HG02610 (cell line): ENCODE measurements at regions not wholly inside any gene's neighbourhood (a gene's known extent, or its start where the extent isn't known, plus 50 kb on each side); places are given as distances from the start of the nearest gene placed in this dataset.

Experiments used
- ATAC-seq: cut with Tn5 transposase; IDR thresholded peaks from one replicate; pipeline ENCODE4 v1.9.1; 2021; ENCODE audit warnings: mild to moderate bottlenecking, moderate library complexity; ENCODE audit not compliant: unreplicated experiment

DNA sequence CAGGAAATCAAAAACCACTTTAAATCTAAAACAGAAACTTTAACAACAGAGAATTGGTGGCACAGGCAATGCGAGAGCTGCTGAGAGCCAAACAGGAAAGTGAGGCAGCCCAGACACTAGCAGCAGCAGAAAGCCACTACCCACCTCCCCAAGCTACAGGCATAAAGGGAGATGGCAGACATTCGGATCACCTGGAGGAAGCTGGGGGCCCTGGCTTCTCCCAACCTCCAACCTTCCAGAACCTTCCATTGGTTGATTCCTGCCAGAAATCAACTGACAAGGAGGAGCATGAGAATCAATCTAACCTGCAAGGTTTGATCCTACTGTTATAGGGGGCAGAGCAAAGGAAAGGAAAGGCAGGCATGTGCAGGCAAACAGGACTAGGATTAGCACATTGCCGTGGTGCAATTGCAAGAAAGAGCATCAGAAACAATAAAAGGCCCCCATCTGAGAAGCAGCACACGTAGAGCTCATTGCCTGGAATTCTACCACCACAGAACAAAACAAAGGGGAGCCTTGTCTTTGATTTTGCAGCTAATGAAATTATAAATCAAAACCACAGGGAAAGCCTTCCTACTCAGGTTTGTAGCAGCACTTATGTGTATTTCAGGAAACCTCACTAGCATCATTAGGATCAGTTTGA, 427.3 kb upstream of the RASGEF1B start:
- ATAC-seq, result no peak

DNA sequence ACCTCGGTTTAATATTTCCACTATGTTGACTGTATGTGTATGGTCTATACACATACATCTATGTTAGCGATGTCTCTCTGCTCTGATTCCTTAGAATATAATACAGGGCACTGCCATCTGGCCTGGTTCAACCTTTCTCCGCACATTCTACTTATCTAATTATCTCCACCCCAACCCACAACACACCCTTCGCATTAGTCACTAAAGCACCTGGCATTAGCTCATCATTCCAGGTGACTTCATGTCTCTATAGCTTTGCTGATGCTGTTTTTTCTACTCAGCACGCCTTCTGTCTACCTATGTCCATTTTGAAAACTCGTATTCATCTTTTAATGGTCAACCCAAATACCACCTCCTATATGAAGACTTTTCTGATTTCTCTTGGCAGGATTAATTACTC, 425.2 kb upstream of the RASGEF1B start:
- no peak for ATAC-seq

DNA sequence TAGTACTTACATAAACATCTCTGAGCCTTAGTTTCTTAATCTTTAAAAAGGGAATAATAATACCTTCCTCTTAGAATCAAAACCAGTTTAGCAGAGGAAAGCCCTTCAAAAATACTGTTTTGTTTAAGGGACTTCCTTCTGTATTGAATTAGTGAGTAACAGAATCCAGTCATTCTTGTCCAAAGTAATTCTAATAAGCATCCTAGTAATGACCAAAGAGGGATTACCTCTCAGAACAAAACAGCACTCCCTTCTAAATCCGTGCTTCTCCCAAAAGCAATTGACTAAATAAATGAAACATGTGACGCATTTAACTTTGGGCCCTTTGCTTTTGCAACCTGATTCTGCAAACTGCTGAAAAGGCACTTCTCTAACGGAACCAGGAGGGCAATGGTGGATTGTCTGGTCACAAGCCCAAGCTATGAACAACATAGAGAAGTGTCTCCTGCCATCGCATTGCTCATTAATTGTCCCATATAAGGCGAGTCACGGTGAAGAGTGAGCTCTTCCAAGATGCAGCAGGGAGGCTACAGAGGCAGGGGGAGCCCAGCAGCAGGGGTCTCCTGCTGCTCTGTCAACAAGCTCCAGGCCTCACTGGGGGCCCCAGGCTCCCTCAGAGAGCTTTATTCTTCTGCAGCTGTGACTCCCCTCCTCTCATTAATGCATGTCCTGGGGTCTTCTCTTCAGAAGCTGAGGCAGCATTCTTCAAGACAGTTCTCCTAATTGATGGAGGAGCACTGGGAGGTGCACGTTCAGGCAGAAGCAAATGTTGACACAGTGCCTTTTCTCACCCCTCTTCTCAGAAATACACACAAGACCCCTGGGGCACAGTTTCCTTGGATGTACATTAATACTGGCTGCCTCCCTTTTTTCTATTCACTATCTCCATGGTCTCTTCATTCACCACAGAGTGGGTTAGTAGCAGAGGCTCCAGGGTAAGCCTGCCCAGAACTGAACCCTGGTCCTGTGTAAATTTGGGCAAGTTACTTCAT, 419.6 kb upstream of the RASGEF1B start:
- no peak for ATAC-seq

- ATAC-seq, result no peak
Measured at GRCh38 chr4:81884986-81885385, 413.3 kb upstream of the RASGEF1B start.

GRCh38 chr4:81883530-81884450, 412.1 kb upstream of the RASGEF1B start:
- no peak for ATAC-seq

- ATAC-seq, result no peak
Measured at GRCh38 chr4:81883004-81883403, 411.3 kb upstream of the RASGEF1B start.

GRCh38 chr4:81881855-81882621, 410.3 kb upstream of the RASGEF1B start:
- ATAC-seq, result no peak

DNA sequence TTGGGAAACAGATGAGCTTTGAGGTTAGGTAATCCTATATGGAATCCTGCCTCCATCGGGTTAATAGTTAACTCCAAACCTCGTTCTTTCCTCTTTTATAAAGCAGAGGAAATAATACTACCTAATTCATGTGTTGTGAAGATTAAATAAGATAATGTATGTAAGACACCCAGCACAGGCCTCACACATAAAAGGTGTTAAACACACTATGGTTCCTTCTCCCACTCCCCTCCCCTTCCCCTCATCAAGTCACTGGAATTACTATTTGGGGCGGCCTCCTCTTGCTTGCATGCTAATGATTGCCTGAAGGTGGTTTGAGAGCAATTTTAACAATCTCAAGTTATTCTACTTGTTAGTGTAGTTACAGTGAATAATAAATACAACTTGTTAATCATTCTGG, 404.4 kb upstream of the RASGEF1B start:
- ATAC-seq, result no peak

DNA sequence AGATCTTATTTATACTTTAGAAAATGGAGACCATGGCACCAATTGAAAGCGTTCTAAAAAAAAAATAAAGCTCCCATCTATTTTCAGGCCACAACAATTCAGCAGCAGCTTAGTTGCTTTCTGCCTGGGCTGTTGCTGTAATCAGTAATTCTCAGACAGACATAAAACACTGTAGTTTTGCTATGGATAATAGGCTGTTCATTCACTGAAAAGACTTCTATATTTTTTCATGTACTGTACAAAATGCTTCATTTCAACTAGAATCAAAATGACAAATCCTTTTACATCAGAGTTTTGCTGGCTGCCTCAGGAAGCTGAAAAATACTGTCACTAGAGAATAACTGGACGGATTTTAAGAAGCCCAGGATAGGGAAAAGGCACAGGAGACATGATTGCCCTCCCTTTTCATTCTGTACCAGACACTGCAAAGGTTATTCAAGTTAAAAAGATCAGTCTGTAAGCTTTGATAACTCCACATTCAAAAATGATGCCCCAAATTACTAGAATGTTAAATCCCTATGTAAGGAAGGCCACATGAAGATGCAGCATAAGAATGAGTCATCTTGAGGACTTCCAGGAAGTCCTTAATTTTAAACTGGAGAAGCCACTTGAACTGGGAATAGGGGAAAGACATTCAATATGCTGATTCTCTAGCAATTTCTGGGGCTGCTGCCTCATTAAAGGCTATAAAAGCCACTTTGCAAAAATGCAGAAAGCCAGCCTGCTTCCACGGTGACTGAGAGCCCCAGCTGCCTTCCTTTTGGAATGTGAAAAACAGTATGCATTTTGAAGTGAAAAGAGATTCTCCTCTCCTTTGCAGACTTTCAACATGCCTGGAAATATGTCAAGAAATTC, 403.2 kb upstream of the RASGEF1B start:
- no peak for ATAC-seq

DNA sequence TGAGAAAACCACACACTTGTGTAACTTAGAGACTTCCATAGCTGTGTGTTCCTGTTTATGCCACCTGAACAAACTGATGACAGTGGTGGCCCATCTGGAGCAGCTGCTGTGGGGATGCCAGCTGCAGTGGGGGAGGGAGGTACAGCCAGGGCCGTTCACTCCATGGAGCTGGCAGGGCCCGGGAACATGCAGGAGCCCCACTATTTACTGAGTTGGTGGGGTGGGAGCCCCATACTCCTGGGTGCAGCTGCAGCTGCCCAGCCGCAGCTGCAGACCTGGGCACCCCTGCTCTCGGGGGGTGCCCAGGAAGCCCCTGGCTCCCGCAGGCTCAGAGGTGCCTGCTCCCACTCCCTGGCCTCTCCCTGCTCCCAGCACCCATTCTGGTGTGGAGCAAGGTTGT, 398.6 kb upstream of the RASGEF1B start:
- no peak for ATAC-seq

DNA sequence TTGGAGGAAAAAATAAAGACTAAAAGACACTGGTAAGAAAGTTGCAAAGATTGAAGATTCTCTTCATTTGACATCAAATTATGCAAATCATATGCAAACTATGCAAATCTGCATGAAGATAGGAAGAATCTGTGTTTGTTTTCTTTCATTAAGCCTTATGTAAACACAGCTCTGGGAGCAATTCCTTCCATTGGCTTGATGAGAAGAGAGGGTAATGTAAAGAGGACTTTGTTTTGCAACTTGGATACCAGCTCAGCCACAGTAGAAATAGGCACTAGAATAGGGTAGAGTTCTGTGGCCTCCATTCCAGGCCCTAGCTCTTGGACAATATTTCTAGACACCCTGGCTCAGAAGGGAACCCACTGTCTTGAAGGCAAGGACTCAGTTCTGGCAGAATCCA, 388.4 kb upstream of the RASGEF1B start:
- no peak for ATAC-seq

- no peak for ATAC-seq
Measured at GRCh38 chr4:81854406-81854805, 382.7 kb upstream of the RASGEF1B start.

- no peak for ATAC-seq
Measured at GRCh38 chr4:81852031-81852715, 380.5 kb upstream of the RASGEF1B start.

- no peak for ATAC-seq
Measured at GRCh38 chr4:81850701-81851100, 379.0 kb upstream of the RASGEF1B start.

- no peak for ATAC-seq
Measured at GRCh38 chr4:81845761-81846160, 374.1 kb upstream of the RASGEF1B start.

DNA sequence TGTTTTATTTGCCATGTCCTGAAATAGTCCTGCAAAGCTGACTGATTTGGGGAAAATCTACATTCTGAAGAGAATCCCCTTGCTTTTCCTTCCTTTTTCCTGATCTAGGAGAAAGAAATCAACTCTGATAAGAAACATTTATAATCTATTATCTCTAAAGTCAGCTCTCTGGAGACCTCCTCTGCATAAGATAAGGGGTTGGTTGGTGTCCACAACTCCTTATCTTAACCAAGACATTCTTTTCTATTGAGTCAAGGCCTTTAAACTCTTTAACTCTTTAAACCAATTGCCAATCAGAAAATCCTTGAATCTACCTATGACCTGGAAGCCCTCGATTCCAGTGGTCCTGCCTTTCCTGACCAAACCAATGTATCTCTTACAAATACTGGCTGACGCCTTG, 373.6 kb upstream of the RASGEF1B start:
- no peak for ATAC-seq

DNA sequence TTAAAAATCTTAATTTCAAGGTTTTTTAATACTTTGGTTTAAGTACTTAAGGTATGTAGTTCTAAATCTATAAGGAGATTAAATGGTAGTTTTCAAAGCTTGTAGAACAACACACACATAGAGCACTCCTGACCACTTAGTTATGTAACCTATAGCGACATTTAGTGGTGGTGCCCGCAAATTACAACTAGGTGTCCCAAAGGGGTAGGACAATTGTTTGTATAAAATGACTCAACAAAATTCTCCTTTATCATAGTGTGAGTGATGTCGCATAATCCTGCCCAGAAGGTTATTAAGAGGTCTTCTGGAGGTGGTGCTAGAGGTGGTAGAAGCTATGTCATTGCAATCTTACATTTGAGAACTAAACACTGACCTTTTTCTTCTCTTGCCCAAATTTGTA, 373.0 kb upstream of the RASGEF1B start:
- ATAC-seq, result peak; percentile 92

DNA sequence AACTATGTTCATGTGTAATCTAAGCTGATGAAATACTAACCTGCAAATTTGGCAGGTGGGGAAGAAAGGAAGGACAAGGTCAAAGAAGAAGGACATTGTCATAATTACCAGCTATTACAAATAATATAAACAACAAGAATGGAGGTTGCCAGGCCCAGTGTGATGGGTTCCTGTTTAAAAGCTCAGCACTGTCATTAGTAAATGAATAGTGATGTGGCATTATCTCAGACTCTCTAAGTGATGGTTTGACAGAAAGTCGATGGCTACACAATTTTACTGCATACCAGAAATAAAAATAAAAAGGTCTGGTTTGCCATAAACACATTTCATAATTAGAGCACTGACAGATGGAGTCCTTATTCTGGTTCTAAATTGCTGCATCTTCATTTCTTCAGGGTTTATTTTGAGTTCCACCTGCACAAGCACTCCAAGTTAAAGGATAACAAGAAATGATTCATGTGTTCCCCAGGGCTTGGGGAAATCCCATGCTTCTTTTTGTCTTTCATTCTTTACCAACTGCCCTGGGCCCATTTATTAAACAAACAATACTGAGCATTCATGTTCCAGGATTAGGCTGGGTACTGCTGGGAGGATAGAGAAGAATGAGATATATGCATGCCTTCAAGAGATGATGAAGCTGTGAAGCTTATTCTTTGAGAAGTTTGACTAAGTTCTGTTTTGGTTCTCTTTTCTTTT, 367.8 kb upstream of the RASGEF1B start:
- peak; percentile 66 for ATAC-seq
